GM12878 (cell line): ENCODE measurements at regions not wholly inside any gene's neighbourhood (a gene's known extent, or its start where the extent isn't known, plus 50 kb on each side); places are given as distances from the start of the nearest gene placed in this dataset.

Experiments
- ATAC-seq: fragments of 200-7000 bp; cut with Tn5 transposase; 3 replicates; pipeline ENCODE4 v1.9.1; 2020; ENCODE audit warnings: mild to moderate bottlenecking, moderate library complexity
- BruUV-seq: library from RNA; stranded (reverse); fragments of 400-500 nt; replicated peaks from 2 replicates; lab custom pipeline; 2021; lab: Mats Ljungman, UMichigan
- CTCF ChIA-PET: fragments of 300-600 bp; sonication (Branson Sonifier 250); formaldehyde crosslinking; extraction: SDS; loops from one replicate; lab custom pipeline; 2021; ENCODE audit warnings: inconsistent platforms; lab: Yijun Ruan, JAX
- POLR2A ChIA-PET: fragments of 350-600 bp; formaldehyde crosslinking; extraction: SDS; loops from one replicate; lab custom pipeline; 2021; ENCODE audit warnings: inconsistent platforms; lab: Charles Lee
- RAD21 ChIA-PET: fragments of 300-600 bp; sonication (Branson Sonifier 250); formaldehyde crosslinking; loops from one replicate; lab custom pipeline; 2023; ENCODE audit warnings: antibody characterized with exemption; ENCODE audit not compliant: unreplicated experiment; lab: Charles Lee
- SMC1A ChIA-PET: fragments of 300-600 bp; sonication (Branson Sonifier 250); formaldehyde crosslinking; loops from one replicate; lab custom pipeline; 2023; ENCODE audit not compliant: unreplicated experiment, uncharacterized antibody; lab: Charles Lee
- DNase-seq: peaks from one replicate; pipeline ENCODE4 v3.0.0-alpha.2; 2011; ENCODE audit warnings: low read depth, low spot score
- FAIRE-seq: peaks from 3 replicates; lab custom pipeline; 2011; peaks lifted over from hg19 to GRCh38; lab: Jason Lieb, UNC
- H2AFZ ChIP-seq: 2 replicates; pipeline ENCODE4 v1.6.0; 2011; ENCODE audit warnings: low read depth, low read length, control low read depth; ENCODE audit not compliant: control insufficient read depth
- H3K27ac ChIP-seq: 2 replicates; pipeline ENCODE4 v1.5.1; 2011; ENCODE audit warnings: control low read depth; ENCODE audit not compliant: control insufficient read depth, insufficient read depth
- H3K27me3 ChIP-seq, 2 experiments: replicated peaks in 1 of 2; 2 replicates each; pipeline versions ENCODE4 v1.6.0 to v1.6.1; 2011; ENCODE audit warnings: low read length in 1 of 2; ENCODE audit not compliant: control insufficient read depth in 2 of 2, insufficient read depth in 2 of 2
- H3K36me3 ChIP-seq, 2 experiments: 2 replicates each; pipeline ENCODE4 v1.5.1; 2011; ENCODE audit warnings: low read length in 1 of 2; ENCODE audit not compliant: control insufficient read depth in 2 of 2, insufficient read depth in 2 of 2
- H3K4me1 ChIP-seq: 2 replicates; pipeline ENCODE4 v1.6.1; 2011; ENCODE audit warnings: mild to moderate bottlenecking, low read length, moderate library complexity, mixed read lengths; ENCODE audit not compliant: control insufficient read depth, insufficient read depth
- H3K4me2 ChIP-seq: 2 replicates; pipeline ENCODE4 v1.6.0; 2011; ENCODE audit warnings: control low read depth; ENCODE audit not compliant: control insufficient read depth, insufficient read depth
- H3K4me3 ChIP-seq: fragments of 200-600 bp; sonication (generic); 2 replicates; pipeline ENCODE4 v1.5.1; 2016
- H3K79me2 ChIP-seq: 2 replicates; pipeline ENCODE4 v1.6.0; 2011; ENCODE audit warnings: low read length; ENCODE audit not compliant: control insufficient read depth, insufficient read depth
- H3K9ac ChIP-seq: 2 replicates; pipeline ENCODE4 v1.8.0; 2011; ENCODE audit warnings: low read length, control low read depth, mixed read lengths; ENCODE audit not compliant: control insufficient read depth, insufficient read depth
- H3K9me3 ChIP-seq: replicated peaks from 3 replicates; pipeline ENCODE4 v1.5.1; 2011; ENCODE audit warnings: mild to moderate bottlenecking, low read length; ENCODE audit not compliant: control insufficient read depth, insufficient read depth
- H4K20me1 ChIP-seq: 2 replicates; pipeline ENCODE4 v1.6.0; 2011; ENCODE audit not compliant: control insufficient read depth, insufficient read depth
- BHLHE40 ChIP-seq, 2 experiments: fragments of 450-650 bp in 1 of 2; IDR thresholded peaks; 2 replicates each; pipeline ENCODE4 v1.6.1; 2011 to 2017; ENCODE audit warnings: low read depth in 2 of 2, borderline replicate concordance in 1 of 2, improper control_type of control experiment in 1 of 2, low read length in 1 of 2, mild to moderate bottlenecking in 1 of 2
- CHD4 ChIP-seq: fragments of 200-600 bp; sonication (generic); IDR thresholded peaks from 2 replicates; pipeline ENCODE4 v1.6.1; 2016; ENCODE audit warnings: mild to moderate bottlenecking
- CREB1 ChIP-seq: IDR thresholded peaks from 2 replicates; pipeline ENCODE4 v1.6.1; 2012; ENCODE audit warnings: low read depth, mild to moderate bottlenecking, inconsistent platforms
- EGR1 ChIP-seq, 2 experiments: IDR thresholded peaks; 1 replicate in 1 of 2; 2 replicates in 1 of 2; pipeline ENCODE4 v1.6.1; 2011 to 2012; ENCODE audit warnings: low read depth in 2 of 2, low read length in 2 of 2, borderline replicate concordance in 1 of 2, mild to moderate bottlenecking in 1 of 2, moderate library complexity in 1 of 2
- ESRRA ChIP-seq: IDR thresholded peaks from 2 replicates; pipeline ENCODE4 v1.6.1; 2012; ENCODE audit warnings: mild to moderate bottlenecking, low read length, improper control_type of control experiment
- FOS ChIP-seq: IDR thresholded peaks from 3 replicates; pipeline ENCODE4 v1.6.1; 2011; ENCODE audit warnings: borderline replicate concordance; ENCODE audit not compliant: insufficient read length; ENCODE audit errors: extremely low read depth
- GABPA ChIP-seq: IDR thresholded peaks from 2 replicates; pipeline ENCODE4 v1.6.1; 2014; ENCODE audit warnings: antibody characterized with exemption, low read depth, mild to moderate bottlenecking, inconsistent platforms
- IKZF1 ChIP-seq: fragments of 450-650 bp; conservative IDR thresholded peaks from 2 replicates; pipeline ENCODE4 v1.6.1; 2017; ENCODE audit warnings: antibody characterized with exemption, mild to moderate bottlenecking
- IRF4 ChIP-seq: IDR thresholded peaks from 2 replicates; pipeline ENCODE4 v1.6.1; 2011; ENCODE audit warnings: low read depth, low read length
- MTA2 ChIP-seq: fragments of 450-650 bp; IDR thresholded peaks from 2 replicates; pipeline ENCODE4 v1.6.1; 2016; ENCODE audit warnings: low read depth, mild to moderate bottlenecking, moderate library complexity
- RAD21 ChIP-seq: IDR thresholded peaks from 2 replicates; pipeline ENCODE4 v1.6.1; 2011; ENCODE audit warnings: mild to moderate bottlenecking, low read depth, low read length, moderate library complexity; ENCODE audit not compliant: insufficient read depth
- RCOR1 ChIP-seq: conservative IDR thresholded peaks from 2 replicates; pipeline ENCODE4 v1.6.1; 2012; ENCODE audit warnings: low read depth, low read length, improper control_type of control experiment
- RUNX3 ChIP-seq: IDR thresholded peaks from 2 replicates; pipeline ENCODE4 v1.6.1; 2012; ENCODE audit warnings: low read length, inconsistent platforms
- SMC3 ChIP-seq: IDR thresholded peaks from 2 replicates; pipeline ENCODE4 v1.6.1; 2011; ENCODE audit warnings: low read length, improper control_type of control experiment, borderline replicate concordance
- STAT3 ChIP-seq: IDR thresholded peaks from 2 replicates; pipeline ENCODE4 v1.6.1; 2011; ENCODE audit warnings: low read depth, low read length, improper control_type of control experiment
- whole genome bisulfite sequencing: methylation state at CpG from one replicate; pipeline ENCODE4 v1.1.6; 2016; ENCODE audit warnings: low lambda C conversion rate; ENCODE audit not compliant: insufficient replicate concordance, insufficient coverage; ENCODE audit errors: missing lambda C conversion rate; 5-methylcytosine and 5-hydroxymethylcytosine counted together
- in situ Hi-C: fragments of 300-500 bp; cut with MboI; formaldehyde crosslinking; loops from 9 replicates; pipeline ENCODE4 v1.14.3; 2018; ENCODE audit warnings: mixed read lengths
- intact Hi-C: fragments of 100-400 bp; cut with micrococcal nuclease; formaldehyde crosslinking; loops from one replicate; pipeline ENCODE4 v1.14.2; 2022; ENCODE audit not compliant: unreplicated experiment
- TF ChIP-seq, protein P1 (sequence below): IDR thresholded peaks from 2 replicates; pipeline ENCODE4 v1.6.1; 2011; ENCODE audit warnings: borderline replicate concordance, low read depth, mild to moderate bottlenecking, moderate library complexity, low read length; ENCODE audit not compliant: insufficient read depth, poor library complexity, severe bottlenecking
- TF ChIP-seq, protein P2 (sequence below): fragments of 450-650 bp; IDR thresholded peaks from 2 replicates; pipeline ENCODE4 v1.6.1; 2014; ENCODE audit warnings: mild to moderate bottlenecking
- TF ChIP-seq, protein P3 (sequence below): fragments of 450-650 bp; IDR thresholded peaks from 2 replicates; pipeline ENCODE4 v1.6.1; 2017; ENCODE audit warnings: borderline replicate concordance
- TF ChIP-seq, protein P4 (sequence below): fragments of 450-650 bp; formaldehyde crosslinking; IDR thresholded peaks from 2 replicates; pipeline ENCODE4 v1.5.0; 2022; ENCODE audit warnings: mild to moderate bottlenecking, missing genetic modification characterization

DNA sequence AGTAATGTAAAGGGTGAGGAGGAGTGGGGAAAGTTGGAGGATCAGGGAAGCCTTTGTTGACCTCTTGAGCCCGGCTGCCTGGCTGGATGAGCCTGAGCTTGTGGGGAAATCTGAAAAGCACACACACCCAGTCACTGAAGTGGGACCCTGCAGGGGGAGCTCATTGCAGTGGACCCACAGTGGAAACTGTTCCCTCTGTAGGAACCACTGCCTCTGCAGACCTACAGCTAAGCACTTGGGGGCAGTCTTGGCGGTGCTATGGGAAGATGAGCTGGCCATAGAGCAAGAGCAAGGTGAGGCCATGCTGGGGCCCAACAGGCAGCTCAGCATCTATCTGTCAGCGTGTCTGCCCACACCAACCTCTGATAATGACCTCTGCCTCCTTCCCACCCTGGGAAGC, 294.8 kb downstream of the TSHZ3 start:
- DNase-seq, result no peak
- WGBS, result 0% methylated on average over 3 of the region's 3 CpGs
- SMC1A ChIA-PET, result no interaction called here
- H3K9me3 ChIP-seq, result no peaks in the 10 kb centered on the region
- POLR2A ChIA-PET, result no interaction called here
- no peaks in the 10 kb centered on the region for H3K79me2 ChIP-seq
- no peak for ATAC-seq
- H3K27ac ChIP-seq, result no peak overlapping the region
- BruUV-seq, result no TSS peak
- TF ChIP-seq, protein P1, sequence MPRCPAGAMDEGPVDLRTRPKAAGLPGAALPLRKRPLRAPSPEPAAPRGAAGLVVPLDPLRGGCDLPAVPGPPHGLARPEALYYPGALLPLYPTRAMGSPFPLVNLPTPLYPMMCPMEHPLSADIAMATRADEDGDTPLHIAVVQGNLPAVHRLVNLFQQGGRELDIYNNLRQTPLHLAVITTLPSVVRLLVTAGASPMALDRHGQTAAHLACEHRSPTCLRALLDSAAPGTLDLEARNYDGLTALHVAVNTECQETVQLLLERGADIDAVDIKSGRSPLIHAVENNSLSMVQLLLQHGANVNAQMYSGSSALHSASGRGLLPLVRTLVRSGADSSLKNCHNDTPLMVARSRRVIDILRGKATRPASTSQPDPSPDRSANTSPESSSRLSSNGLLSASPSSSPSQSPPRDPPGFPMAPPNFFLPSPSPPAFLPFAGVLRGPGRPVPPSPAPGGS, result no peak
- TF ChIP-seq GABPA (no peak), MTA2 (no peak), CREB1 (no peak), BHLHE40 (IDR thresholded peaks at IDR 0.05; ENCODE audit: borderline replicate concordance in 1 of 2, low read depth in 2 of 2, low read length in 1 of 2) (no peak), STAT3 (no peak), RCOR1 (no peak), IRF4 (no peak), FOS (no peak), ESRRA (no peak), RAD21 (no peak), CHD4 (no peak), IKZF1 (no peak), SMC3 (no peak), EGR1 (IDR thresholded peaks at IDR 0.05; ENCODE audit: borderline replicate concordance in 1 of 2, low read depth in 2 of 2, low read length in 2 of 2) (no peak), RUNX3 (no peak)
- TF ChIP-seq, protein P2, sequence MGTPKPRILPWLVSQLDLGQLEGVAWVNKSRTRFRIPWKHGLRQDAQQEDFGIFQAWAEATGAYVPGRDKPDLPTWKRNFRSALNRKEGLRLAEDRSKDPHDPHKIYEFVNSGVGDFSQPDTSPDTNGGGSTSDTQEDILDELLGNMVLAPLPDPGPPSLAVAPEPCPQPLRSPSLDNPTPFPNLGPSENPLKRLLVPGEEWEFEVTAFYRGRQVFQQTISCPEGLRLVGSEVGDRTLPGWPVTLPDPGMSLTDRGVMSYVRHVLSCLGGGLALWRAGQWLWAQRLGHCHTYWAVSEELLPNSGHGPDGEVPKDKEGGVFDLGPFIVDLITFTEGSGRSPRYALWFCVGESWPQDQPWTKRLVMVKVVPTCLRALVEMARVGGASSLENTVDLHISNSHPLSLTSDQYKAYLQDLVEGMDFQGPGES, result no peak
- TF ChIP-seq, protein P3, sequence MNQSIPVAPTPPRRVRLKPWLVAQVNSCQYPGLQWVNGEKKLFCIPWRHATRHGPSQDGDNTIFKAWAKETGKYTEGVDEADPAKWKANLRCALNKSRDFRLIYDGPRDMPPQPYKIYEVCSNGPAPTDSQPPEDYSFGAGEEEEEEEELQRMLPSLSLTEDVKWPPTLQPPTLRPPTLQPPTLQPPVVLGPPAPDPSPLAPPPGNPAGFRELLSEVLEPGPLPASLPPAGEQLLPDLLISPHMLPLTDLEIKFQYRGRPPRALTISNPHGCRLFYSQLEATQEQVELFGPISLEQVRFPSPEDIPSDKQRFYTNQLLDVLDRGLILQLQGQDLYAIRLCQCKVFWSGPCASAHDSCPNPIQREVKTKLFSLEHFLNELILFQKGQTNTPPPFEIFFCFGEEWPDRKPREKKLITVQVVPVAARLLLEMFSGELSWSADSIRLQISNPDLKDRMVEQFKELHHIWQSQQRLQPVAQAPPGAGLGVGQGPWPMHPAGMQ, result no peak
- TF ChIP-seq, protein P4, sequence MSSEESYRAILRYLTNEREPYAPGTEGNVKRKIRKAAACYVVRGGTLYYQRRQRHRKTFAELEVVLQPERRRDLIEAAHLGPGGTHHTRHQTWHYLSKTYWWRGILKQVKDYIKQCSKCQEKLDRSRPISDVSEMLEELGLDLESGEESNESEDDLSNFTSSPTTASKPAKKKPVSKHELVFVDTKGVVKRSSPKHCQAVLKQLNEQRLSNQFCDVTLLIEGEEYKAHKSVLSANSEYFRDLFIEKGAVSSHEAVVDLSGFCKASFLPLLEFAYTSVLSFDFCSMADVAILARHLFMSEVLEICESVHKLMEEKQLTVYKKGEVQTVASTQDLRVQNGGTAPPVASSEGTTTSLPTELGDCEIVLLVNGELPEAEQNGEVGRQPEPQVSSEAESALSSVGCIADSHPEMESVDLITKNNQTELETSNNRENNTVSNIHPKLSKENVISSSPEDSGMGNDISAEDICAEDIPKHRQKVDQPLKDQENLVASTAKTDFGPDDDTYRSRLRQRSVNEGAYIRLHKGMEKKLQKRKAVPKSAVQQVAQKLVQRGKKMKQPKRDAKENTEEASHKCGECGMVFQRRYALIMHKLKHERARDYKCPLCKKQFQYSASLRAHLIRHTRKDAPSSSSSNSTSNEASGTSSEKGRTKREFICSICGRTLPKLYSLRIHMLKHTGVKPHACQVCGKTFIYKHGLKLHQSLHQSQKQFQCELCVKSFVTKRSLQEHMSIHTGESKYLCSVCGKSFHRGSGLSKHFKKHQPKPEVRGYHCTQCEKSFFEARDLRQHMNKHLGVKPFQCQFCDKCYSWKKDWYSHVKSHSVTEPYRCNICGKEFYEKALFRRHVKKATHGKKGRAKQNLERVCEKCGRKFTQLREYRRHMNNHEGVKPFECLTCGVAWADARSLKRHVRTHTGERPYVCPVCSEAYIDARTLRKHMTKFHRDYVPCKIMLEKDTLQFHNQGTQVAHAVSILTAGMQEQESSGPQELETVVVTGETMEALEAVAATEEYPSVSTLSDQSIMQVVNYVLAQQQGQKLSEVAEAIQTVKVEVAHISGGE, result no peak
- no peak overlapping the region for H3K9ac ChIP-seq
- H3K36me3 ChIP-seq, result no peaks in the 10 kb centered on the region
- H3K4me2 ChIP-seq, result no peak overlapping the region
- FAIRE-seq, result no peak
- no peak overlapping the region for H2AFZ ChIP-seq
- in situ Hi-C loops, result no loop called here
- intact Hi-C loops, result no loop called here
- no peaks in the 10 kb centered on the region for H4K20me1 ChIP-seq
- CTCF ChIA-PET, result interaction anchor here (0.6 kb wide), 1 partner anchor 93 kb away, joined by 4 read pairs; no protein-coding TSS in a partner anchor
- no peaks in the 10 kb centered on the region for H3K27me3 ChIP-seq
- no peak overlapping the region for H3K4me3 ChIP-seq
- RAD21 ChIA-PET, result no interaction called here
- H3K4me1 ChIP-seq, result no peaks in the 10 kb centered on the region
